IMR-90 (cell line): ENCODE measurements at regions not wholly inside any gene's neighbourhood (a gene's known extent, or its start where the extent isn't known, plus 50 kb on each side); places are given as distances from the start of the nearest gene placed in this dataset.

Experiments
- ATAC-seq: fragments of 200-7000 bp; cut with Tn5 transposase; 2 replicates; pipeline ENCODE4 v1.9.1; 2020; ENCODE audit warnings: low read depth, mild to moderate bottlenecking, moderate library complexity
- BruUV-seq: library from RNA; stranded (reverse); fragments of 400-500 nt; replicated peaks from 2 replicates; lab custom pipeline; 2021; lab: Mats Ljungman, UMichigan
- CTCF ChIA-PET: fragments of 300-600 bp; formaldehyde crosslinking; extraction: SDS; loops from one replicate; lab custom pipeline; 2021; ENCODE audit warnings: antibody characterized with exemption; lab: Yijun Ruan, JAX
- POLR2A ChIA-PET: fragments of 300-600 bp; sonication (Branson Sonifier 250); formaldehyde crosslinking; loops from one replicate; lab custom pipeline; 2022; ENCODE audit warnings: antibody characterized with exemption; ENCODE audit not compliant: unreplicated experiment; lab: Charles Lee
- DNase-seq: peaks from one replicate; pipeline ENCODE4 v3.0.0; 2013
- H2AFZ ChIP-seq: replicated peaks from 2 replicates; pipeline ENCODE3; 2013; ENCODE audit warnings: low read length, mild to moderate bottlenecking; ENCODE audit not compliant: poor library complexity
- H2AK5ac ChIP-seq: 2 replicates; pipeline ENCODE4 v1.6.1; 2013; ENCODE audit warnings: low read depth, low read length, inconsistent platforms
- H2AK9ac ChIP-seq: replicated peaks from 2 replicates; pipeline ENCODE3; 2013; ENCODE audit warnings: mild to moderate bottlenecking, low read depth, low read length, moderate library complexity; ENCODE audit not compliant: poor library complexity
- H2BK120ac ChIP-seq: 2 replicates; pipeline ENCODE4 v1.6.1; 2013; ENCODE audit warnings: low read depth, low read length, inconsistent platforms
- H2BK15ac ChIP-seq: 3 replicates; pipeline ENCODE4 v1.6.1; 2013; ENCODE audit warnings: low read depth, low read length, inconsistent platforms
- H2BK20ac ChIP-seq: 2 replicates; pipeline ENCODE4 v1.6.1; 2013; ENCODE audit warnings: low read depth, mild to moderate bottlenecking, inconsistent platforms, low read length, moderate library complexity
- H2BK5ac ChIP-seq: 2 replicates; pipeline ENCODE4 v1.6.1; 2013; ENCODE audit warnings: mild to moderate bottlenecking, low read depth, low read length, inconsistent platforms; ENCODE audit not compliant: poor library complexity, severe bottlenecking
- H3K14ac ChIP-seq: replicated peaks from 2 replicates; pipeline ENCODE4 v1.6.1; 2013; ENCODE audit warnings: low read depth, low read length, inconsistent platforms
- H3K18ac ChIP-seq: 2 replicates; pipeline ENCODE4 v1.6.1; 2013; ENCODE audit warnings: low read depth, low read length, control low read depth
- H3K23ac ChIP-seq: 2 replicates; pipeline ENCODE4 v1.6.1; 2013; ENCODE audit warnings: low read depth, low read length, inconsistent platforms
- H3K27ac ChIP-seq: 2 replicates; pipeline ENCODE4 v1.5.1; 2013; ENCODE audit warnings: mild to moderate bottlenecking, control low read depth, low read length; ENCODE audit not compliant: insufficient read depth
- H3K27me3 ChIP-seq: 2 replicates; pipeline ENCODE4 v1.6.1; 2013; ENCODE audit warnings: low read length; ENCODE audit not compliant: control insufficient read depth, insufficient read depth
- H3K36me3 ChIP-seq: 2 replicates; pipeline ENCODE4 v1.6.1; 2013; ENCODE audit warnings: low read length, mixed read lengths; ENCODE audit not compliant: control insufficient read depth, insufficient read depth
- H3K4ac ChIP-seq: 2 replicates; pipeline ENCODE4 v1.6.1; 2013; ENCODE audit warnings: low read depth, low read length, inconsistent platforms
- H3K4me1 ChIP-seq: 2 replicates; pipeline ENCODE4 v1.6.1; 2013; ENCODE audit warnings: low read length, mixed read lengths; ENCODE audit not compliant: control insufficient read depth, insufficient read depth
- H3K4me2 ChIP-seq: 2 replicates; pipeline ENCODE4 v1.6.1; 2013; ENCODE audit warnings: low read depth, mild to moderate bottlenecking, control low read depth, low read length, moderate library complexity
- H3K4me3 ChIP-seq: 2 replicates; pipeline ENCODE4 v1.5.1; 2013; ENCODE audit warnings: low read depth, mild to moderate bottlenecking, control low read depth, low read length, moderate library complexity; ENCODE audit not compliant: insufficient read depth
- H3K56ac ChIP-seq: 2 replicates; pipeline ENCODE4 v1.6.1; 2013; ENCODE audit warnings: low read length, inconsistent platforms; ENCODE audit not compliant: insufficient read depth; ENCODE audit errors: extremely low read depth
- H3K79me1 ChIP-seq, 2 experiments: 2 replicates each; pipeline ENCODE4 v1.6.1; 2013; ENCODE audit warnings: low read length in 2 of 2, inconsistent platforms in 1 of 2, low read depth in 1 of 2
- H3K9ac ChIP-seq: 2 replicates; pipeline ENCODE4 v1.6.1; 2013; ENCODE audit warnings: low read depth, low read length, control low read depth
- H3K9me1 ChIP-seq: 2 replicates; pipeline ENCODE4 v1.6.1; 2013; ENCODE audit warnings: low read length, inconsistent platforms; ENCODE audit not compliant: insufficient read depth
- H3K9me3 ChIP-seq: 2 replicates; pipeline ENCODE4 v1.6.1; 2013; ENCODE audit warnings: low read length; ENCODE audit not compliant: control insufficient read depth, insufficient read depth
- H4K20me1 ChIP-seq: 2 replicates; pipeline ENCODE4 v1.6.1; 2013; ENCODE audit warnings: low read length, inconsistent platforms; ENCODE audit not compliant: insufficient read depth
- H4K5ac ChIP-seq: 2 replicates; pipeline ENCODE4 v1.6.1; 2013; ENCODE audit warnings: mild to moderate bottlenecking, low read depth, low read length, control low read depth
- H4K8ac ChIP-seq, 2 experiments: 2 replicates each; pipeline ENCODE4 v1.6.1; 2013; ENCODE audit warnings: low read depth in 2 of 2, low read length in 2 of 2, control low read depth in 1 of 2, inconsistent platforms in 1 of 2
- H4K91ac ChIP-seq: 2 replicates; pipeline ENCODE4 v1.6.1; 2013; ENCODE audit warnings: low read depth, low read length, inconsistent platforms; ENCODE audit not compliant: insufficient read depth
- BHLHE40 ChIP-seq: fragments of 150-350 bp; IDR thresholded peaks from 2 replicates; pipeline ENCODE4 v1.6.1; 2016; ENCODE audit warnings: mild to moderate bottlenecking, low read depth, low read length
- CEBPB ChIP-seq: IDR thresholded peaks from 2 replicates; pipeline ENCODE4 v1.6.1; 2012; ENCODE audit warnings: low read depth, low read length, improper control_type of control experiment
- CHD1 ChIP-seq: IDR thresholded peaks from 2 replicates; pipeline ENCODE4 v1.6.1; 2012; ENCODE audit warnings: low read depth, low read length, improper control_type of control experiment
- CTCF ChIP-seq: conservative IDR thresholded peaks from 2 replicates; pipeline ENCODE4 v1.5.1; 2012; ENCODE audit warnings: mild to moderate bottlenecking, low read depth, low read length, improper control_type of control experiment
- ELK1 ChIP-seq: fragments of 150-350 bp; IDR thresholded peaks from 2 replicates; pipeline ENCODE4 v1.6.1; 2016; ENCODE audit warnings: low read depth, mild to moderate bottlenecking, low read length, moderate library complexity, borderline replicate concordance
- FOS ChIP-seq: fragments of 150-350 bp; IDR thresholded peaks from 2 replicates; pipeline ENCODE4 v1.6.1; 2016; ENCODE audit warnings: low read depth, low read length
- MAFK ChIP-seq: IDR thresholded peaks from 2 replicates; pipeline ENCODE4 v1.6.1; 2012; ENCODE audit warnings: low read depth, low read length, improper control_type of control experiment
- MAZ ChIP-seq: IDR thresholded peaks from 2 replicates; pipeline ENCODE4 v1.6.1; 2012; ENCODE audit warnings: low read depth, mild to moderate bottlenecking, low read length, improper control_type of control experiment, moderate library complexity, borderline replicate concordance
- MXI1 ChIP-seq: IDR thresholded peaks from 2 replicates; pipeline ENCODE4 v1.6.1; 2012; ENCODE audit warnings: low read depth, mild to moderate bottlenecking, low read length, moderate library complexity, borderline replicate concordance
- NFE2L2 ChIP-seq: fragments of 150-350 bp; IDR thresholded peaks from 2 replicates; pipeline ENCODE4 v1.6.1; 2016; ENCODE audit warnings: low read depth, mild to moderate bottlenecking, low read length
- POLR2A ChIP-seq: IDR thresholded peaks from 2 replicates; pipeline ENCODE4 v1.6.1; 2012; ENCODE audit warnings: mild to moderate bottlenecking, low read depth, low read length
- RAD21 ChIP-seq: IDR thresholded peaks from 2 replicates; pipeline ENCODE4 v1.6.1; 2012; ENCODE audit warnings: low read length, improper control_type of control experiment
- RCOR1 ChIP-seq: IDR thresholded peaks from 2 replicates; pipeline ENCODE4 v1.6.1; 2012; ENCODE audit warnings: mild to moderate bottlenecking, low read length, improper control_type of control experiment; ENCODE audit not compliant: insufficient replicate concordance
- RFX5 ChIP-seq: IDR thresholded peaks from 2 replicates; pipeline ENCODE4 v1.8.0; 2012; ENCODE audit warnings: low read depth, mild to moderate bottlenecking, low read length, moderate library complexity
- SMC3 ChIP-seq: fragments of 150-350 bp; IDR thresholded peaks from 2 replicates; pipeline ENCODE4 v1.6.1; 2016; ENCODE audit warnings: low read depth, mild to moderate bottlenecking, antibody characterized with exemption, low read length, moderate library complexity
- USF2 ChIP-seq: fragments of 150-350 bp; IDR thresholded peaks from 2 replicates; pipeline ENCODE4 v1.6.1; 2017; ENCODE audit warnings: mild to moderate bottlenecking, antibody characterized with exemption, low read length, low read depth
- WGBS, 2 experiments: methylation state at CpG; one replicate each; pipeline versions ENCODE4 v1.1.5 to v1.1.7; 2013; ENCODE audit warnings: missing lambda C conversion rate in 2 of 2; ENCODE audit not compliant: insufficient read length in 1 of 2; ENCODE audit errors: extremely low coverage in 2 of 2; 5-methylcytosine and 5-hydroxymethylcytosine counted together
- dilution Hi-C: fragments of 300-500 bp; cut with HindIII; formaldehyde crosslinking; loops from one replicate; pipeline ENCODE4 v1.14.3; 2018; ENCODE audit warnings: low sequenced_read_pairs; ENCODE audit not compliant: unreplicated experiment
- in situ Hi-C: fragments of 300-500 bp; cut with MboI; formaldehyde crosslinking; loops from 3 replicates; pipeline ENCODE4 v1.14.3; 2019; ENCODE audit warnings: low sequenced_read_pairs, inconsistent platforms, mixed read lengths
- intact Hi-C: fragments of 100-400 bp; cut with micrococcal nuclease; formaldehyde crosslinking; loops from 2 replicates; pipeline ENCODE4 v1.10.0; 2022

GRCh38 chr17:57197466-57198071 is 58.8 kb upstream of the MSI2 start:
- Histone ChIP-seq H3K4me1 (no peaks in the 10 kb centered on the region), H2BK15ac (no peak overlapping the region), H3K36me3 (no peaks in the 10 kb centered on the region), H3K79me1 (no peaks in the 10 kb centered on the region), H3K9ac (no peak overlapping the region), H3K9me1 (no peaks in the 10 kb centered on the region), H3K4me2 (no peak overlapping the region), H2AFZ (no peak overlapping the region), H2BK20ac (no peak overlapping the region), H4K8ac (no peak overlapping the region), H3K18ac (no peak overlapping the region), H3K14ac (no peak overlapping the region), H2BK120ac (no peak overlapping the region), H4K20me1 (no peaks in the 10 kb centered on the region), H3K9me3 (peaks cover 5% of the 10 kb centered on the region), H3K4me3 (no peak overlapping the region), H4K91ac (no peak overlapping the region), H2AK9ac (no peak overlapping the region), H3K23ac (no peak overlapping the region), H3K27ac (no peak overlapping the region), H3K4ac (no peak overlapping the region), H2AK5ac (no peak overlapping the region), H3K27me3 (peaks cover 10% of the 10 kb centered on the region; the same call in 1 of the 2 replicates), H3K56ac (no peak overlapping the region), H2BK5ac (no peak overlapping the region), H4K5ac (no peak overlapping the region)
- ChIA-PET POLR2A (no interaction called here), CTCF (no interaction called here)
- TF ChIP-seq BHLHE40, result no peak
- no peak for TF ChIP-seq NFE2L2
- TF ChIP-seq CEBPB, result no peak
- TF ChIP-seq POLR2A, result no peak
- TF ChIP-seq FOS, result no peak
- no peak for TF ChIP-seq CHD1
- TF ChIP-seq SMC3, result no peak
- TF ChIP-seq RFX5, result no peak
- TF ChIP-seq USF2, result no peak
- TF ChIP-seq MAZ, result no peak
- no peak for TF ChIP-seq RCOR1
- TF ChIP-seq RAD21, result no peak
- no peak for TF ChIP-seq ELK1
- no peak for TF ChIP-seq MXI1
- TF ChIP-seq CTCF, result no peak
- TF ChIP-seq MAFK, result no peak
- ATAC-seq (no peak), DNase-seq (no peak)
- no CpG with 5 or more reads among the region's 5 CpGs for WGBS, 2 experiments
- intact Hi-C loops, result no loop called here
- dilution Hi-C loops, result no loop called here
- in situ Hi-C loops, result no loop called here
- BruUV-seq, result no TSS peak
